ENCODE measurements at regions not wholly inside any gene's neighbourhood (a gene's known extent, or its start where the extent isn't known, plus 50 kb on each side); places are given as distances from the start of the nearest gene placed in this dataset.

- no peak for TF ChIP-seq CTCF (IDR thresholded peaks at IDR 0.05; ENCODE audit: low read depth, low read length, missing control alignments)
- DNase-seq (ENCODE audit: low read depth) = no peak
- in situ Hi-C loops (cut with HindIII; ENCODE audit: low sequenced_read_pairs) = no loop called here
- H3K4me3 ChIP-seq (ENCODE audit: low read depth, low read length) = no peak overlapping the region
Observed at GRCh38 chr22:48396785-48397530, 1430.7 kb downstream of the BRD1 start.

GRCh38 chr22:48396091-48396784 is 1431.4 kb downstream of the BRD1 start:
- DNase-seq (ENCODE audit: low read depth) = no peak
- no peak for TF ChIP-seq CTCF (IDR thresholded peaks at IDR 0.05; ENCODE audit: low read depth, low read length, missing control alignments)
- in situ Hi-C loops (cut with HindIII; ENCODE audit: low sequenced_read_pairs) = no loop called here
- H3K4me3 ChIP-seq (ENCODE audit: low read depth, low read length) = no peak overlapping the region

- TF ChIP-seq CTCF (IDR thresholded peaks at IDR 0.05; ENCODE audit: low read depth, low read length, missing control alignments) = no peak
- no peak overlapping the region for H3K4me3 ChIP-seq (ENCODE audit: low read depth, low read length)
- in situ Hi-C loops (cut with HindIII; ENCODE audit: low sequenced_read_pairs) = no loop called here
- DNase-seq (ENCODE audit: low read depth) = no peak
Observed at GRCh38 chr22:48395201-48395600, 1432.5 kb downstream of the BRD1 start.

DNA sequence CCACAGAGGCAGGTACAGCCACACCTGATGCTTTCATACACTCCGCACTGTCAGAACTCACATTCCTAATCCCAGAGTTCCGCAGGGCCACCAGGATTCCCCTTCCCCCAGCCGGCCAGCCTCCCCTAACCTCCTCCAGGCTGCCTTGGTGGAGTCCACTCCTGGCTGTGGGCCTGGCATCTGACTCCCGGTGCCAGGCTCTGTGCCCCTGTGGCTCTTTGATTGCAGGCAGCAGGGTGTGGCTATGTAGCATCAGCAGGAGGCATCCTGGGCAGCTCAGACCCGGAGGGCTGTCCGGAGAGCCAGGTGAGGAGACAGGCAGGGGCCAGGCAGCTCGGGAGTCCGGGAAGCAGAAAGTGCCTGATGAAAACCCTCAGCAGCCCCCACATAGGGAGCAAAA is 1432.9 kb downstream of the BRD1 start:
- in situ Hi-C loops (cut with HindIII; ENCODE audit: low sequenced_read_pairs) = no loop called here
- no peak overlapping the region for H3K4me3 ChIP-seq (ENCODE audit: low read depth, low read length)
- DNase-seq (ENCODE audit: low read depth) = no peak
- no peak for TF ChIP-seq CTCF (IDR thresholded peaks at IDR 0.05; ENCODE audit: low read depth, low read length, missing control alignments)

- TF ChIP-seq CTCF (IDR thresholded peaks at IDR 0.05; ENCODE audit: low read depth, low read length, missing control alignments) = no peak
- DNase-seq (ENCODE audit: low read depth) = no peak
- in situ Hi-C loops (cut with HindIII; ENCODE audit: low sequenced_read_pairs) = no loop called here
- H3K4me3 ChIP-seq (ENCODE audit: low read depth, low read length) = no peak overlapping the region
Observed at GRCh38 chr22:48393885-48394284, 1433.8 kb downstream of the BRD1 start.

GRCh38 chr22:48393041-48393370 is 1434.7 kb downstream of the BRD1 start:
- DNase-seq (ENCODE audit: low read depth) = no peak
- no peak overlapping the region for H3K4me3 ChIP-seq (ENCODE audit: low read depth, low read length)
- TF ChIP-seq CTCF (IDR thresholded peaks at IDR 0.05; ENCODE audit: low read depth, low read length, missing control alignments) = no peak
- in situ Hi-C loops (cut with HindIII; ENCODE audit: low sequenced_read_pairs) = no loop called here
